ENCODE measurements at regions not wholly inside any gene's neighbourhood (a gene's known extent, or its start where the extent isn't known, plus 50 kb on each side); places are given as distances from the start of the nearest gene placed in this dataset.
A peak's percentile ranks its signal among the peaks of the same experiment; 100 is the strongest.
"Not testable (repeated sequence)": the region's sequence is repeated elsewhere in the genome, so short reads cannot be mapped to it uniquely, and the experiment has no call there.

GRCh38 chr2:129377078-129377469 is 602.4 kb upstream of the RAB6C start:
- DNase-seq, result no peak

GRCh38 chr2:129378186-129378585 is 601.3 kb upstream of the RAB6C start:
- no peak for DNase-seq

DNA sequence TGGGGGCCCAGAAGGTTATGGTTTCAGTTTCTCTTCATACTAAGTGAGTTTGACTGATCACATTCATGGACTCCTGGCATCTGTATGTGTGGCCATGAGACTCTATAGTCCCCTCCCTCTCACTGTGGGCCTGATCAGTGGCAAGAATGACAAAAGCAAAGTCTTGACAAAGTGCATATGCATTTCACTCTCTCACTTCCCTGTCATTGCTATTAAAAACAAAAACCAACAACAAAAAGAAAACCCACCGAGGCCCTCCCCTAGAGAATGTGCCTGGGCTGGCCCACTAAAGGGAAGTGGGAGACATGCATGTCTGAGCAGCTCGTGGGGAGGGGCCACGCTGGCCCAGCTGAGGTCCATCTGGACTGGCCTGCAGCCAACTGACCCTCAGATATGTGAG is 600.1 kb upstream of the RAB6C start:
- DNase-seq, result no peak

DNA sequence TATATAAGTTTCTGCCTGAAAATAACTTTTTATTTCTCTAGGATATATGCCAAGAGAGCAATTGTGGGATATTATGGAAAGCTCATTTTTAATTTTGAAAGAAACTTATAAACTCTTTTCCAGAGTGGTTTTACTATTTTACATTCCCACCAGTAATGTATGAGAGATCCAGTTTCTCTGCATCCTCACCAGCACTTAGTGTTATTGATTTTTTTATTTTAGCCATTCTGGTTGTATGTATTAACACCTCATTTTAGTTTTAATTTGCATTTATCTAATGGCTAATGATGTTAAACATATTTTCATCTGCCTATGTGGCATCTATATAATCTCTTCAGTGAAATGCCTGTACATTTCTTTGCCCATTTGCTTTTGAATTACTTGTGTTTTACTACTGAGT is 597.7 kb upstream of the RAB6C start:
- no peak for DNase-seq

- DNase-seq, result no peak
Observed at GRCh38 chr2:129388870-129389269, 590.6 kb upstream of the RAB6C start.

DNA sequence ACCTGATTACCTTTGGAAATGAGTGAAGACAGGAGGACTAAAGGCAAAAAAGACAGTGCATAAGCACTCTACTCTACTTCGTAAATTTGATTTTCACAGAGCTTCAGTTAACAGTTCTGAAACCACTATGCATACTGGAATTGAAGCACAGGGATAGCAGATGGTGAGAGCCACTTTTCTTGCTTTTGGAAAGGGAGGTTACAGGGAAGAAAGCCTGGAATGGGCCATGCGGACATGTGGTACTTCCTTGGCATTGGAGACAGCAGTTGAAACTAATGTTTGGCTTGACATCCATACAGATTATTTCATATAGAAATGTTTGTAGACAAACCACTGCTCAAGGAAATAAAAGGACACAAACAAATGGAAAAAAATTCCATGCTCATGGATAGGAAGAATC is 585.6 kb upstream of the RAB6C start:
- DNase-seq, result no peak

- DNase-seq, result peak; percentile 78
Observed at GRCh38 chr2:129396980-129397599, 582.4 kb upstream of the RAB6C start.

DNA sequence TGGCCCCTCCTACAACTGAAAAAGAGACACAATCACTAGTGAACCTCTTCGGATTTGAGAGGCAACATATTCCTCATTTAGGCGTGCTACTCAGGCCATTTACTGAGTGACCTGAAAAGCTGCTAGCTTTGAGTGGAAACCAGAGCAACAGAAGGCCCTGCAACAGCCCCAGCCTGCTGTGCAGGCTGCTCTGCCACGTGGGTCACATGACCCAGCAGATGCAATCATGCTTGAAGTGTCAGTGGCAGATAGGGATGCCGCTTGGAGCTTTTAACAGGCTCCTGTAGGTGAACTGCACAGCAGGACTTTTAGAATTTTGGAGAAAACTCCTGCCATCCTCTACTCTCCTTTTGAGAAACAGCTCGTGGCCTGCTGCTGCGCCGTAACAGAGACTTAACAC is 578.6 kb upstream of the RAB6C start:
- peak; percentile 28 for DNase-seq

DNA sequence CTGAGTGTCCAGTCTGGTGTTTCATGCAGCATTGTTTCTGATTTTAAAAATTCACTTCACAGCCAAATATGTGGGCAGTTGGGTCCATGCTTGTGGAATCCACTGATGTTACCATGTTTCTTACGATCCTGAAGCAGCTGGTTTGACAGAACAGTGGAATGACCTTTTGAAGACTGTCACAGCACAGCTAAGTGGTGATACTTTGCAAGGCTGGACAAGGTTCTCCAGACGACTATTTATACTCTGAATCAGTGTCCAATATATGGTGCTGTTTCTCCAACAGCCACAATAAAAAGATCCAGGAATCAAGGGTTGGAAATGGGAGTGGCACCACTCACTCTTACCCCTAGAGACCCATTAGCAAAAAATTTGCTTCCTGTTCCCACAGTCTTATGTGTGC is 577.4 kb upstream of the RAB6C start:
- DNase-seq, result no peak

DNA sequence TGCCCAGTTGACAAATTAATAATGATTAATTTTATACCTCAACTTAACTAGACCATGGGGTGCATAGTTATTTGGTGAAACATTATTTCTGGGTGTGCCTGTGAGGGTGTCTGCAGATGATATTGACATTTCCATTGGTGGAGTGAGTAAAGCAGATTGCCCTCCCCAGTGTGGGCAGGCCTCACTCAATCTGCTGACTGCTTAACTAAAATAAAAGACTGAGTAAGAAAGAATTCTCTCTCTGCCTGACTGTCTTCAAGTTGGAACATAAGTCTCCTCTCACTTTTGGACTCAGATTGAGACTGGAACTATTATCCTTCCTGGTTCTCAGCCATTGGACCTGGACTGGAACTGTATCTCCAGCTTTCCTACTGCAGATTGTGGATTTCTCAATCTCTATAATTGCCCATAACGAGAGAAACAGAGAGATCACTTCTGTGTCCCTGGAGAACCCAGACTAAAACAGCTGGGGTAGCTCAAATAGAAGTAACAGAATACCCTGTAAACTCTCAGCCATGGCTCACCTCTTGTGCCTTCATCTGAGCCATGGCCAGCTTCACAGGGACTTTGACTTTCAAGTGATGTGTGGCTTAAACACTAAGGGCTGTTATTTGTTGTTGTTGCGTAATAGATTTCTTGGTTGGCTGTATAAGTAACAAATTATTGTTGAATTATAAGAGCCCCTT is 575.3 kb upstream of the RAB6C start:
- DNase-seq, result peak; percentile 27

GRCh38 chr2:129408570-129408969 is 570.9 kb upstream of the RAB6C start:
- no peak for DNase-seq

GRCh38 chr2:129417041-129417440 is 562.4 kb upstream of the RAB6C start:
- not testable (repeated sequence) for DNase-seq

DNA sequence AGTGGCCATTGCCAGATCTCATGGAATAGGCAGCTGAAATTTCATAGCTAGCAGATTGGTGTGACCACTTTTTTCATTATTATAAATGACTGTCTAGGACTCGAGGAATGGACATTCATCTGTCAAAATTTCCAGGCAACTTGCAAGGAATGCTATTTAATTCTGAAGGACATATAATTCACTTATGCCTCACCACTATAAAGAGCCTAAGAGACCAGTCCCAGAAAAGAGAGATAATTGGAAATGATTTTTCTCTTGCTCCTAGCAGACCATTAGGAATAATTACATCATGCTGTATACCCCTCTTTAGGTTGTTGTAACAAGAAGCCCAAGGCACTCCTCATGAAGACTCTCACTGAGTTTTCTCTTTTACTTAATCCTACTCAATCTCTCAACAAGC is 557.4 kb upstream of the RAB6C start:
- DNase-seq, result no peak

DNA sequence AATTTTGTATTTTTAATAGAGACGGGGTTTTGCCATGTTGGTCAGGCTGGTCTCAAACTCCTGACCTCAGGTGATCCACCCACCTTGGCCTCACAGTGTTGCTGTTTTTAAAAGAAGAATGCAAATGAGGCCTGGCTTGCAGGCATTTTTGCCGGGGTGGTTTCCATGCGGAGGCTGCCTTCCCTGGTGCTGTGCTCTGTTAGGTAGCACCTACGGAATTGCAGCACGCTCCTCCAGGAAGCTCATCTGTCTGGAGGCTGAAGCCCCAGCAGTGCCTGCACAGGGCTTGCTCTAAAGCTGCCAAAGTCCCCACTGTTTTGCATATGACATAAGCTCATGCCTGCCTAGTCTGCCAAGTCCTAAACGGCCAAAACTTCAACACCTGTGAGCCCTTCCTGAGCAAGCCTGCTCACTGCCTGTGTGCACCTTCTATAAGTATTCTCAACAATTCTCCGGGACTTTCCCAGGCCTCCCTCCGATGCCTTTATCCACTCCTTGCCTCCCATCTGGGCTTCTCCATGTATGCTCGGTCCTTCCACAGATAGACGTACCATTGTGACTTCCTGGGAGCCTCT is 551.3 kb upstream of the RAB6C start:
- no peak for DNase-seq

- DNase-seq, result no peak
Observed at GRCh38 chr2:129430911-129431310, 548.6 kb upstream of the RAB6C start.

DNA sequence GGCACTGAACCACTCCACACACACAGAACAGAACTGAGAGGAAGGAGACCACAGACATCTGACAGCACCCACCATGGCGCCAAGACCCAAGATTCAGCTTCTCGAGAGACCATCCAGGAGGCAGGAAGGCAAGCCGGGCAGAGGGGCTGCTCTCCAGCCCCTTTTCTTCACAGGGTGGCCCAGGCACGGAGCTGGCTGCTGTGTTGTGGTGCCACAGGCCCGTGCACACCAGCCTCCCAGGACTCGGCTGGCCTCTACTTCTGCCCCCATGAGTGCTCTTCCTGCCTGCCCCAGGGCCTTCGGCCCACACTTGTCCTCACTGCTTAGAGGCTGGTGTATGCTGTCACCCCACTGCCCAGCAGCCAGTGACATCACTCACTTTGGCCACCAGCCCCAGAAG is 547.6 kb upstream of the RAB6C start:
- DNase-seq, result no peak

DNA sequence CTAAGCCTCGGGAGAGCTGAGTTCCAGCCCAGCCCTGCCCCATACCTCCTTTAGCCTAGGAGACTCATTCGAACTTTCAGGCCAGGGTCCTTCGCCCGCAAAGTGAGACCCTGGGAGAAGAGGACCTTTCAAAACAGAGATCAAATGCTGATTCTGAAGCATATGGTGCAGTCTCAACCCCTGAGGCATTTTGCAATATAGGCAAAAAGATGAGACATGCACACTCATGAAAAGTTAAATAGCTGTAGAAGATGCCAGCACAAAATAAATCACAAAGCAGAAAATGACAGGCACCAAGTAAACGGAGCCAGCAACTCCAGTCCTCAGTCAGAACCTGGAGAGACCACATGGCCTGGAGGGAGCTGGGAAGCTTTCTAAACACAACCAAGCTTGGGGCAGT is 542.7 kb upstream of the RAB6C start:
- no peak for DNase-seq

DNA sequence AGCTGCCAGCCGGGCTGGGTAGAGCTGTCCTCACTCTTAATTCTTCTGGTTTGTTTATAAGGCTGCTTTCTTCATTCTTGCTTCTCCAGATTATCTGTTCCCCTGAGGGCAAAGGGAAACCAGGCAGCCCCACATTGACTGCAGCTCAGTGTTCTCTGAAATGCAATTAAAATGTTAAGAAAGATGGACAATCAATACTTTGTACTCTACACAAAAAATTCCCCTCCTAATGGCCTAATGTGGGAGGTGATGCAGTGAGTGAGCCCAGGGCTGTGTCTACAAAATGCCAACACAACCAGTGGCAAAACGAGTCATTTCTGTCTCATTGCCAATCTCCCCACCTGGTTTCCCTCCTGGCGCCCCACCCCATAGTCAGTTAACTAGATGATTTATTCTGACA is 541.7 kb upstream of the RAB6C start:
- DNase-seq, result peak; percentile 29

- DNase-seq, result no peak
Observed at GRCh38 chr2:129438501-129439057, 540.9 kb upstream of the RAB6C start.

DNA sequence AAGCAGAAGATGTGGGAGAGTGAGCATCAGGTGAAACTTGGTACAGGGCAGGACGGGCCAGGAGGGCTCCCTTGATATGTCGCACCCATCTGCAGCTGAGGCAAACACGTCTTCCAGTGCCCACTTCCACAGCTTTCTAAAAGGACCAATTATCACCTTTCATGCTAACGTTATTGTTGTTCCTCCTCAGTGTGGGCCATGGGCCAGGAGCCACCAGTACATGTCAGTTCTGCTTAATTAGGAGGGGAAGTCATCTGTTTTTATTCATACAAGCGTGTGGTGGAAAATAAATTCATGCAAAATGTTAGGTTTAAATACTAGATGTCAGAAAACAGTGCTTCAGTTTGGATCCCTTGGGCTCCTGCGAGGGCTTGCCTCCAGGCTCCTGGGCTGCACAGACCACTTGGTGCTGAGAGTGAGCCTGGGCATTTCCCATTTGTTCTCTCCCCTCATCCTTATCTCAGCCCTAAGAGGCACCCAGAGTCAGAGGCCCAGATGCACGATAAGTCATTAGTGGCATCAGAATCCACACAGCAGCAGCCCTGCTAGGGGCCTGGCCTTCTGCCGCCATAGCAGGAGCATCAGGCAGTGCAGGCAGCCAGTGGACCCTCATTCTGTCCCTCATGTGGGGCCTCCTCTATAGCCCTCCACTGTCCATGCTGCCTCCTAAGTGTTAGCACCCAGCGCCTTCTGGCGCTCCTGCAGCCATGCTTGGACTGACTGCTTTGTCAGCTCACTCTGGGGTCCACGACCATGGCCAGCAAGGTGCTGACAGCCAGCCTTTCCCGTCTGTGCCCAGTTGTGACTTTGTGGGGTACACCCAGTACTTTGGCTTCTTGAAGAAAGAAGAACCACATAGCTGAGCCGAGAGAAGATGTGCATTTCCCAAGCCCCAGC is 539.8 kb upstream of the RAB6C start:
- DNase-seq, result no peak

DNA sequence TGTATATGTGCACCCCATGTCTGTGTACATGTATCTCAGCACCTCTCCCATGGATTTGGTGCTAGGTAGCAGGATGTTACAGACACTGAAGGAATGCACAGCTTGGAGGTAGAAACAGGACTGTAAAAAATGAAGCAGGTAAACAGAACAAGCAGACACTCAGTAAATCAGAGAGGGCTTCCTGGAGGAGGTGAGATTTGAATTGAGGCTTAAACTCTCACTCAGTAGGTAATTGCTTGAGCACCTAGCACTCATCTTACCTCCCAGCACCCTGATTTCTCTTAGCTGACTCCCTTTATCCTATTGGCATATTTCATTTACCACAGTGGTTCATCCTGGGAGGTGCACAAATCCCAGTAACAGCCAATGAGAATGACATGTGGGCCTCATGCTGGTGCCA is 537.9 kb upstream of the RAB6C start:
- DNase-seq, result no peak

DNA sequence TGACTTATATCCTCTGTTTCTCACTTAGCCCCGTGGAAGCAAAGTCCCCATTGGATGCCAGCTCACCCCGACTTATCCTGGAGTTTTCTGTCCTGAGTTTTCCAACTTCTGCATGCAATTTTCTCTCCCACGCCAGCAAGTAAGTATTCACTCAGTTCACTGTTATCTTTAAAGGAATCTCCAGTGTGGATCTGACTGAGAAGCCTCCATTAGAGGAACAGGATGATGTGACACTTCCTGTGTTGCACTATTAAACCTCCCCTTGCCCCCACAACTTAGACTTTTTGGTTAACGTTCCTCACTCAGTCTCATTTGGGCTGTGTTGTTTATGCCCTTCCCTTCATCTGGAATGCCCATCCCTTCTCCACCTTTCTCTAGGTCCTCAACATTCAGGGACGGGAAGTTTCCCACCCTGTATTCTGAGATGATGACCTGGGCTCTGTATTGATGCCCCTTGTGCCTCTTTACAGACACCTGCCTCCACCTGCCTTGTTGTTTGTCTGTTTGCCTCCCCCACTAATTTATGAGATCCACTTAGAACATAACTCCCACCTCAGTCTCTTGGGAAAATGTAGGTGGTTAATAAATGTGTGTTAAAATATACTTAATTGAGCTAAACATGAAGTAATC is 536.1 kb upstream of the RAB6C start:
- DNase-seq, result no peak

Data from tongue (tissue), 1 donor.